ENCODE measurements at regions not wholly inside any gene's neighbourhood (a gene's known extent, or its start where the extent isn't known, plus 50 kb on each side); places are given as distances from the start of the nearest gene placed in this dataset.

GRCh38 chr2:239469106-239469960 is 68.5 kb upstream of the HDAC4 start:
- no peak for DNase-seq (ENCODE audit: extremely low read depth, low read depth)
- TF ChIP-seq, protein P1, sequence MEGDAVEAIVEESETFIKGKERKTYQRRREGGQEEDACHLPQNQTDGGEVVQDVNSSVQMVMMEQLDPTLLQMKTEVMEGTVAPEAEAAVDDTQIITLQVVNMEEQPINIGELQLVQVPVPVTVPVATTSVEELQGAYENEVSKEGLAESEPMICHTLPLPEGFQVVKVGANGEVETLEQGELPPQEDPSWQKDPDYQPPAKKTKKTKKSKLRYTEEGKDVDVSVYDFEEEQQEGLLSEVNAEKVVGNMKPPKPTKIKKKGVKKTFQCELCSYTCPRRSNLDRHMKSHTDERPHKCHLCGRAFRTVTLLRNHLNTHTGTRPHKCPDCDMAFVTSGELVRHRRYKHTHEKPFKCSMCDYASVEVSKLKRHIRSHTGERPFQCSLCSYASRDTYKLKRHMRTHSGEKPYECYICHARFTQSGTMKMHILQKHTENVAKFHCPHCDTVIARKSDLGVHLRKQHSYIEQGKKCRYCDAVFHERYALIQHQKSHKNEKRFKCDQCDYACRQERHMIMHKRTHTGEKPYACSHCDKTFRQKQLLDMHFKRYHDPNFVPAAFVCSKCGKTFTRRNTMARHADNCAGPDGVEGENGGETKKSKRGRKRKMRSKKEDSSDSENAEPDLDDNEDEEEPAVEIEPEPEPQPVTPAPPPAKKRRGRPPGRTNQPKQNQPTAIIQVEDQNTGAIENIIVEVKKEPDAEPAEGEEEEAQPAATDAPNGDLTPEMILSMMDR (IDR thresholded peaks at IDR 0.05; ENCODE audit: low read depth, low read length) = no peak

DNA sequence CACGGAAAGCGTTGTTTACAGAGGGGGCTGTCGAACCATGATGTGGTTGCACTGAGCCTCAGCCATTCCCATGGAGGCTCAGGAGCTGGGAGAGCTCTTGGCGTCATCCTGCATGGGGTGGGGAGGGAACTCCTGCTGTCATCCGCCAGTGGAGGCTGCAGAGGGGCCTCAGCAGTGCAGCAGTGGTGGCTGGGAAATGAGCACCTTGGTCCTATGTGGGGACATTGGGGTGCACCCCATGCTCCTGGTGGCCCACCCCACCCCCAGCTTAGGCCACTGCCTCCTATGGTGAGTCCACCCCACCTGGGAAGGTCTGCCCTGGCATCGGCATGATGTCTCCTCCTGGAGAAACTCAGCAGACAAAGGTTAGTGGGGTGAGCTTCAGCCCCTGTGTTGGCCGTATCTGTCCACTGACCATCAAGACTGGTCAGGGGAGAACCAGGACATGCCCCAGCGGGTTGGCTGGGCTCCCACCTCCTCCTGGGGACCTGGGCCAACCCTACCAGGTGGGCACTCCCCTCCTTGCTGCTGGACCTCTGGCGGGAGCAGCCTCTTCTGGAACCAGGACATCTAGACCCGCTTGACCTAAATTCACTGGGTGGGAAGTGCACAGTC is 67.8 kb upstream of the HDAC4 start:
- DNase-seq (ENCODE audit: extremely low read depth, low read depth) = no peak
- TF ChIP-seq, protein P1 (IDR thresholded peaks at IDR 0.05; ENCODE audit: low read depth, low read length) = no peak

DNA sequence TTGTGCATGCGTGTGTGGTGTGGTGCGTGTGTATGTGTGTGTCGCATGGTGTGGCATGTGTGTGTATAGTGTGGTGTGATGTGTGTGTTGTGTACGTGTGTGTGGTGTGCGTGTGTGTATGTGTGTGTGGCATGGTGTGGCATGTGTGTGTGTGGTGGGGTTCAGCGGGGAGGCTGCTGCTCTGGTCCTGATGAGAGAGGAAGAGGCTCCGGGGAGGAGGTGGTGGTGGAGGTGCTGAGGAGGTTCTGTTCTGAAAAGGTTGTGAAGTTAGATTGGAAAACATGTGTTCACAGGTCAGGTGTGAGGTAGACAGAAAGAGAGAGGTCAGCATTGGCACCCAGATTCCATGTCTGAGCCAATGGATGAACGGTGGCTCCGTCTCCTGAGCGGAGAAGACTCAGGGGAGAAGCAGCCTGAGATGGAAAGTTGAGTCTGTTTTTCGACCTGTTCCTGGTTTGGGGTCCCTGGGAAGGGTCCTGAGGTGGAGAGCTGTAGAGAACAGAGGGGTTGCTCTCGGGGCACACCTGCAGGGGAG is 67.2 kb upstream of the HDAC4 start:
- DNase-seq (ENCODE audit: extremely low read depth, low read depth) = no peak
- TF ChIP-seq, protein P1 (IDR thresholded peaks at IDR 0.05; ENCODE audit: low read depth, low read length) = no peak

GRCh38 chr2:239467281-239467955 is 66.6 kb upstream of the HDAC4 start:
- TF ChIP-seq, protein P1 (IDR thresholded peaks at IDR 0.05; ENCODE audit: low read depth, low read length) = no peak
- DNase-seq (ENCODE audit: extremely low read depth, low read depth) = no peak

GRCh38 chr2:239466755-239467271 is 66.0 kb upstream of the HDAC4 start:
- DNase-seq (ENCODE audit: extremely low read depth, low read depth) = no peak
- TF ChIP-seq, protein P1 (IDR thresholded peaks at IDR 0.05; ENCODE audit: low read depth, low read length) = no peak

GRCh38 chr2:239466061-239466754 is 65.4 kb upstream of the HDAC4 start:
- no peak for DNase-seq (ENCODE audit: extremely low read depth, low read depth)
- TF ChIP-seq, protein P1 (IDR thresholded peaks at IDR 0.05; ENCODE audit: low read depth, low read length) = no peak
